Keratinocyte (primary cell): ENCODE measurements at regions not wholly inside any gene's neighbourhood (a gene's known extent, or its start where the extent isn't known, plus 50 kb on each side); places are given as distances from the start of the nearest gene placed in this dataset.

Experiments used
- DNase-seq: peaks from one replicate; pipeline ENCODE4 v3.0.0-alpha.2; 2011; ENCODE audit warnings: low read depth, missing footprints, low spot score
- FAIRE-seq: peaks from 2 replicates; lab custom pipeline; 2011; peaks lifted over from hg19 to GRCh38; lab: Jason Lieb, UNC
- H2AFZ ChIP-seq: 2 replicates; pipeline ENCODE4 v1.6.0; 2012; ENCODE audit warnings: low read length, control low read depth, inconsistent platforms; ENCODE audit not compliant: control insufficient read depth
- H3K27ac ChIP-seq: 2 replicates; pipeline ENCODE4 v1.5.1; 2011; ENCODE audit warnings: low read length; ENCODE audit not compliant: control insufficient read depth, insufficient read depth
- H3K27me3 ChIP-seq: 3 replicates; pipeline ENCODE4 v1.6.0; 2011; ENCODE audit warnings: low read length; ENCODE audit not compliant: control insufficient read depth, insufficient read depth; ENCODE audit errors: extremely low read depth
- H3K36me3 ChIP-seq, 2 experiments: 2 replicates in 1 of 2; 3 replicates in 1 of 2; pipeline ENCODE4 v1.5.1; 2011; ENCODE audit warnings: low read length in 2 of 2, mild to moderate bottlenecking in 1 of 2; ENCODE audit not compliant: control insufficient read depth in 2 of 2, insufficient read depth in 2 of 2; ENCODE audit errors: extremely low read depth in 1 of 2
- H3K4me1 ChIP-seq: 3 replicates; pipeline ENCODE4 v1.5.1; 2011; ENCODE audit warnings: low read length; ENCODE audit not compliant: control insufficient read depth, insufficient read depth; ENCODE audit errors: extremely low read depth
- H3K4me2 ChIP-seq: 3 replicates; pipeline ENCODE4 v1.6.0; 2011; ENCODE audit warnings: low read depth, low read length; ENCODE audit not compliant: control insufficient read depth, insufficient read depth; ENCODE audit errors: extremely low read depth
- H3K4me3 ChIP-seq, 3 experiments: fragments of 200-600 bp in 1 of 3; sonication (generic) in 1 of 3; 2 replicates in 2 of 3; 3 replicates in 1 of 3; pipeline ENCODE4 v1.5.1; 2011 to 2016; ENCODE audit warnings: low read length in 3 of 3, mild to moderate bottlenecking in 3 of 3, control low read depth in 2 of 3, inconsistent platforms in 1 of 3, low read depth in 1 of 3, mixed read lengths in 1 of 3, mixed run types in 1 of 3, moderate library complexity in 1 of 3; ENCODE audit not compliant: control insufficient read depth in 2 of 3, insufficient read depth in 2 of 3; ENCODE audit errors: extremely low read depth in 1 of 3
- H3K79me2 ChIP-seq: 2 replicates; pipeline ENCODE4 v1.6.0; 2012; ENCODE audit warnings: low read length; ENCODE audit not compliant: control insufficient read depth, insufficient read depth
- H3K9ac ChIP-seq: 3 replicates; pipeline ENCODE4 v1.6.0; 2011; ENCODE audit warnings: low read length; ENCODE audit not compliant: control insufficient read depth, insufficient read depth; ENCODE audit errors: extremely low read depth
- H3K9me1 ChIP-seq: 3 replicates; pipeline ENCODE4 v1.6.0; 2011; ENCODE audit warnings: low read length; ENCODE audit not compliant: control insufficient read depth, insufficient read depth; ENCODE audit errors: extremely low read depth
- H3K9me3 ChIP-seq: 2 replicates; pipeline ENCODE4 v1.5.1; 2012; ENCODE audit warnings: low read depth, low read length; ENCODE audit not compliant: control insufficient read depth
- H4K20me1 ChIP-seq: 3 replicates; pipeline ENCODE4 v1.6.0; 2011; ENCODE audit warnings: low read length; ENCODE audit not compliant: control insufficient read depth, insufficient read depth; ENCODE audit errors: extremely low read depth
- EZH2 ChIP-seq: IDR thresholded peaks from one replicate; pipeline ENCODE4 v1.6.1; 2012; ENCODE audit warnings: inconsistent platforms, mild to moderate bottlenecking, low read length, moderate library complexity
- dilution Hi-C: fragments of 300-500 bp; cut with MboI; formaldehyde crosslinking; loops from one replicate; pipeline ENCODE4 v1.7.0; 2020; ENCODE audit warnings: low sequenced_read_pairs; ENCODE audit not compliant: extremely low pct_ligation_motif_present
- TF ChIP-seq, protein P1 (sequence below), 3 experiments: IDR thresholded peaks in 1 of 3; conservative IDR thresholded peaks in 1 of 3; optimal IDR thresholded peaks in 1 of 3; 2 replicates in 2 of 3; 3 replicates in 1 of 3; pipeline versions ENCODE3 to v1.5.1; 2011; ENCODE audit warnings: low read length in 3 of 3, mild to moderate bottlenecking in 3 of 3, moderate library complexity in 2 of 3, control low read depth in 1 of 3, inconsistent platforms in 1 of 3; ENCODE audit not compliant: insufficient read depth in 2 of 3; ENCODE audit errors: extremely low read depth in 1 of 3

DNA sequence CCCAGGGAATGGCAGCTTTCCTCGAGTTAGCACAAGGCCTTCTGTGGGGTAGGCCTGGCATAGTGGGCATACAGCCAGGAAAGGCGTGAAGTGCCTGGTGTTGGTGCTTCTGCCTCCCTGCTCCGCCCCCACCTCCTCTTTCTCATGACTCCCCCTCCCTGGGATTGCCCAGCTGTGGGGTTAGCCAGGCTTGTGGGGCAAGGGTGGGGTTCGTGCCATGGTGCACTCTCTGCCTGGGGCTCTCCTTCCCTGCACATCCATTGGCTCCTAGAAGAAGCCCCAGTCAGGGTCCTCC is 236.8 kb upstream of the NCAM1 start:
- Histone ChIP-seq H2AFZ (no peak overlapping the region), H4K20me1 (no peaks in the 10 kb centered on the region), H3K9me3 (no peaks in the 10 kb centered on the region), H3K36me3 (no peaks in the 10 kb centered on the region), H3K27ac (no peak overlapping the region), H3K4me1 (no peaks in the 10 kb centered on the region), H3K27me3 (no peaks in the 10 kb centered on the region), H3K9ac (no peak overlapping the region), H3K9me1 (no peaks in the 10 kb centered on the region), H3K4me2 (no peak overlapping the region), H3K79me2 (no peaks in the 10 kb centered on the region), H3K4me3 (no peak overlapping the region)
- DNase-seq = no peak
- no peak for TF ChIP-seq EZH2
- TF ChIP-seq, protein P1, sequence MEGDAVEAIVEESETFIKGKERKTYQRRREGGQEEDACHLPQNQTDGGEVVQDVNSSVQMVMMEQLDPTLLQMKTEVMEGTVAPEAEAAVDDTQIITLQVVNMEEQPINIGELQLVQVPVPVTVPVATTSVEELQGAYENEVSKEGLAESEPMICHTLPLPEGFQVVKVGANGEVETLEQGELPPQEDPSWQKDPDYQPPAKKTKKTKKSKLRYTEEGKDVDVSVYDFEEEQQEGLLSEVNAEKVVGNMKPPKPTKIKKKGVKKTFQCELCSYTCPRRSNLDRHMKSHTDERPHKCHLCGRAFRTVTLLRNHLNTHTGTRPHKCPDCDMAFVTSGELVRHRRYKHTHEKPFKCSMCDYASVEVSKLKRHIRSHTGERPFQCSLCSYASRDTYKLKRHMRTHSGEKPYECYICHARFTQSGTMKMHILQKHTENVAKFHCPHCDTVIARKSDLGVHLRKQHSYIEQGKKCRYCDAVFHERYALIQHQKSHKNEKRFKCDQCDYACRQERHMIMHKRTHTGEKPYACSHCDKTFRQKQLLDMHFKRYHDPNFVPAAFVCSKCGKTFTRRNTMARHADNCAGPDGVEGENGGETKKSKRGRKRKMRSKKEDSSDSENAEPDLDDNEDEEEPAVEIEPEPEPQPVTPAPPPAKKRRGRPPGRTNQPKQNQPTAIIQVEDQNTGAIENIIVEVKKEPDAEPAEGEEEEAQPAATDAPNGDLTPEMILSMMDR (optimal IDR thresholded peaks at IDR 0.05 in 1 of 3, IDR thresholded peaks at IDR 0.05 in 1 of 3, conservative IDR thresholded peaks at IDR 0.05 in 1 of 3; ENCODE audit: extremely low read depth in 1 of 3, insufficient read depth in 2 of 3, low read length in 3 of 3) = no peak
- dilution Hi-C loops = no loop called here
- no peak for FAIRE-seq

DNA sequence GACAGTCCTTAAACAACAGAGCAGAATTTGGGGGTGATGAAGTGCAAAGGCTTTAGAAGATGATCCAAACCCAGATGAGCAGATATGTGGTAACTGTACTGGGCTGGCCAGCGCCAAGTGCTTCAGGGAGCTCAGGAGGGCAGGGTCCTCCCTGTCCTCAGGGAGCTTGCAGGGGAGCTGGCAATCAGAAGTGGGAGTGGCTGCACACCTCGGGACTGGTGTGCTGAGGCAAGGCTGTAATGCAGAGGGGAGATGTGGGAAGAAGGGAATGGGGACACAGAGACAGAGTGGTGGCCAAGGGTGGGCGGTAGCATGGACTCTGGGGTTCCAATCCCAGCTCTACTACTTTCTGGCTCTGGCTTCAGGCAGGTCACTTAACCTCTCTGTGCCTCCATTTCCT is 235.6 kb upstream of the NCAM1 start:
- no peaks in the 10 kb centered on the region for H3K79me2 ChIP-seq
- no peaks in the 10 kb centered on the region for H3K4me1 ChIP-seq
- H4K20me1 ChIP-seq = no peaks in the 10 kb centered on the region
- TF ChIP-seq, protein P1 (optimal IDR thresholded peaks at IDR 0.05 in 1 of 3, IDR thresholded peaks at IDR 0.05 in 1 of 3, conservative IDR thresholded peaks at IDR 0.05 in 1 of 3; ENCODE audit: extremely low read depth in 1 of 3, insufficient read depth in 2 of 3, low read length in 3 of 3) = no peak
- TF ChIP-seq EZH2 = no peak
- FAIRE-seq (no peak), DNase-seq (no peak)
- no peak overlapping the region for H3K9ac ChIP-seq
- no peak overlapping the region for H3K4me3 ChIP-seq
- no peaks in the 10 kb centered on the region for H3K27me3 ChIP-seq
- H3K9me1 ChIP-seq = no peaks in the 10 kb centered on the region
- dilution Hi-C loops = no loop called here
- no peak overlapping the region for H3K4me2 ChIP-seq
- H3K9me3 ChIP-seq = no peaks in the 10 kb centered on the region
- H3K36me3 ChIP-seq = no peaks in the 10 kb centered on the region
- no peak overlapping the region for H2AFZ ChIP-seq
- H3K27ac ChIP-seq = no peak overlapping the region
